HEK293 (cell line): ENCODE measurements at regions not wholly inside any gene's neighbourhood (a gene's known extent, or its start where the extent isn't known, plus 50 kb on each side); places are given as distances from the start of the nearest gene placed in this dataset.
A peak's percentile ranks its signal among the peaks of the same experiment; 100 is the strongest.

ENCODE experiments used
- CTCF ChIA-PET: fragments of 350-600 bp; formaldehyde crosslinking; extraction: SDS; loops from one replicate; lab custom pipeline; 2021; ENCODE audit warnings: antibody characterized with exemption; lab: Yijun Ruan, JAX
- POLR2A ChIA-PET: fragments of 300-600 bp; formaldehyde crosslinking; extraction: SDS; loops from one replicate; lab custom pipeline; 2020; ENCODE audit warnings: antibody characterized with exemption, inconsistent platforms; lab: Yijun Ruan, JAX
- H3K27ac ChIP-seq: fragments of 200-500 bp; sonication (Bioruptor generic); 2 replicates; pipeline ENCODE4 v1.5.1; 2014; ENCODE audit warnings: low read depth, low read length, control low read depth, inconsistent platforms; ENCODE audit errors: extremely low read depth
- H3K36me3 ChIP-seq, 2 experiments: fragments of 200-500 bp in 1 of 2; sonication (Bioruptor generic) in 1 of 2; 1 replicate in 1 of 2; 2 replicates in 1 of 2; pipeline ENCODE4 v1.5.1; 2014 to 2017; ENCODE audit warnings: inconsistent platforms in 2 of 2, low read length in 2 of 2; ENCODE audit not compliant: control insufficient read depth in 2 of 2, insufficient read depth in 1 of 2
- H3K4me1 ChIP-seq: fragments of 200-500 bp; sonication (Bioruptor generic); 2 replicates; pipeline ENCODE4 v1.5.1; 2014; ENCODE audit warnings: mild to moderate bottlenecking, low read length, inconsistent platforms; ENCODE audit not compliant: control insufficient read depth, insufficient read depth
- H3K4me3 ChIP-seq: 2 replicates; pipeline ENCODE4 v1.5.1; 2011; ENCODE audit warnings: low read depth, mild to moderate bottlenecking, control low read depth, low read length, moderate library complexity
- H3K9me3 ChIP-seq: fragments of 200-500 bp; sonication (Bioruptor generic); 2 replicates; pipeline ENCODE4 v1.5.1; 2014; ENCODE audit warnings: low read depth, low read length, inconsistent platforms; ENCODE audit not compliant: control insufficient read depth, insufficient read depth
- ATF2 ChIP-seq: fragments of 450-650 bp; formaldehyde crosslinking; IDR thresholded peaks from 2 replicates; pipeline ENCODE4 v1.5.1; 2016; ENCODE audit warnings: missing biosample characterization, missing genetic modification characterization, low read depth
- BCL6B ChIP-seq: fragments of 450-650 bp; formaldehyde crosslinking; IDR thresholded peaks from 2 replicates; pipeline ENCODE4 v1.5.1; 2017; ENCODE audit warnings: missing biosample characterization, missing genetic modification characterization
- HIC1 ChIP-seq: fragments of 450-650 bp; formaldehyde crosslinking; IDR thresholded peaks from 2 replicates; pipeline ENCODE4 v1.5.1; 2016; ENCODE audit warnings: missing biosample characterization, missing genetic modification characterization
- SCRT1 ChIP-seq: fragments of 450-650 bp; formaldehyde crosslinking; IDR thresholded peaks from 2 replicates; pipeline ENCODE4 v1.5.1; 2016; ENCODE audit warnings: missing biosample characterization, missing genetic modification characterization, borderline replicate concordance
- ZBTB10 ChIP-seq: fragments of 450-650 bp; formaldehyde crosslinking; IDR thresholded peaks from 2 replicates; pipeline ENCODE4 v1.5.1; 2016; ENCODE audit warnings: missing biosample characterization, missing genetic modification characterization
- ZFP41 ChIP-seq: fragments of 450-650 bp; formaldehyde crosslinking; IDR thresholded peaks from 2 replicates; pipeline ENCODE4 v1.5.1; 2016; ENCODE audit warnings: missing biosample characterization, missing genetic modification characterization, borderline replicate concordance
- ZNF248 ChIP-seq: fragments of 450-650 bp; formaldehyde crosslinking; IDR thresholded peaks from 2 replicates; pipeline ENCODE4 v1.5.1; 2017; ENCODE audit warnings: missing biosample characterization, missing genetic modification characterization
- ZNF391 ChIP-seq: fragments of 450-650 bp; formaldehyde crosslinking; IDR thresholded peaks from 2 replicates; pipeline ENCODE4 v1.5.1; 2016; ENCODE audit warnings: low read depth, missing biosample characterization, missing genetic modification characterization, borderline replicate concordance
- ZNF394 ChIP-seq: fragments of 450-650 bp; formaldehyde crosslinking; IDR thresholded peaks from 2 replicates; pipeline ENCODE4 v1.5.1; 2016; ENCODE audit warnings: missing biosample characterization, missing genetic modification characterization, mild to moderate bottlenecking, moderate library complexity, borderline replicate concordance
- ZNF513 ChIP-seq: fragments of 450-650 bp; IDR thresholded peaks from 2 replicates; pipeline ENCODE4 v1.5.1; 2018; ENCODE audit warnings: missing biosample characterization, missing genetic modification characterization
- ZNF548 ChIP-seq: fragments of 450-650 bp; formaldehyde crosslinking; IDR thresholded peaks from 2 replicates; pipeline ENCODE4 v1.5.1; 2016; ENCODE audit warnings: missing biosample characterization, missing genetic modification characterization
- ZNF561 ChIP-seq: fragments of 450-650 bp; IDR thresholded peaks from 2 replicates; pipeline ENCODE4 v1.5.1; 2018; ENCODE audit warnings: missing biosample characterization, missing genetic modification characterization, borderline replicate concordance
- ZNF626 ChIP-seq: fragments of 450-650 bp; sonication (Bioruptor Pico); formaldehyde crosslinking; IDR thresholded peaks from 2 replicates; pipeline ENCODE4 v1.5.1; 2018; ENCODE audit warnings: missing biosample characterization, missing genetic modification characterization, inconsistent platforms
- ZNF629 ChIP-seq: fragments of 450-650 bp; formaldehyde crosslinking; IDR thresholded peaks from 2 replicates; pipeline ENCODE4 v1.5.1; 2017; ENCODE audit warnings: missing biosample characterization, missing genetic modification characterization
- ZNF639 ChIP-seq: fragments of 450-650 bp; formaldehyde crosslinking; IDR thresholded peaks from 2 replicates; pipeline ENCODE4 v1.5.1; 2016; ENCODE audit warnings: missing biosample characterization, missing genetic modification characterization
- ZNF664 ChIP-seq: fragments of 450-650 bp; formaldehyde crosslinking; IDR thresholded peaks from 2 replicates; pipeline ENCODE4 v1.5.1; 2016; ENCODE audit warnings: missing biosample characterization, missing genetic modification characterization
- ZNF701 ChIP-seq: fragments of 450-650 bp; formaldehyde crosslinking; IDR thresholded peaks from 2 replicates; pipeline ENCODE4 v1.5.1; 2016; ENCODE audit warnings: missing biosample characterization, missing genetic modification characterization
- ZSCAN5A ChIP-seq: fragments of 450-650 bp; formaldehyde crosslinking; IDR thresholded peaks from 2 replicates; pipeline ENCODE4 v1.5.1; 2016; ENCODE audit warnings: missing biosample characterization, missing genetic modification characterization

GRCh38 chr11:113618360-113618759, 87.7 kb downstream of the TMPRSS5 start:
- POLR2A ChIA-PET: no interaction called here
- Histone ChIP-seq H3K4me3 (no peak overlapping the region), H3K4me1 (no peaks in the 10 kb centered on the region), H3K9me3 (no peaks in the 10 kb centered on the region), H3K27ac (no peak overlapping the region), H3K36me3 (no peaks in the 10 kb centered on the region)
- no peak for TF ChIP-seq ZNF548 (tag by site-specific recombination)
- TF ChIP-seq HIC1 (tag by site-specific recombination): no peak
- TF ChIP-seq ZNF629 (tag by site-specific recombination): no peak
- peak; percentile 91 for TF ChIP-seq BCL6B (tag by site-specific recombination)
- CTCF ChIA-PET: interaction anchor here (0.7 kb wide), 1 partner anchor 30 kb away, joined by 3 read pairs; no protein-coding TSS in a partner anchor

GRCh38 chr11:113615773-113616172, 90.3 kb downstream of the TMPRSS5 start:
- TF ChIP-seq ZBTB10 (tag by site-specific recombination) (no peak), ZNF664 (tag by site-specific recombination) (no peak), ATF2 (peak; percentile 50; the same call in 1 of the 2 replicates)
- Histone ChIP-seq H3K4me1 (no peaks in the 10 kb centered on the region), H3K36me3 (no peaks in the 10 kb centered on the region), H3K4me3 (no peak overlapping the region), H3K9me3 (no peaks in the 10 kb centered on the region), H3K27ac (no peak overlapping the region)
- ChIA-PET POLR2A (interaction anchor here (1.2 kb wide), 1 partner anchor 22 kb away, joined by 3 read pairs; no protein-coding TSS in a partner anchor), CTCF (interaction anchor here (1.1 kb wide), 1 partner anchor 9 kb away, joined by 3 read pairs; no protein-coding TSS in a partner anchor)

- no peak overlapping the region for H3K27ac ChIP-seq
- H3K4me3 ChIP-seq: no peak overlapping the region
- ChIA-PET CTCF (interaction anchor here (1.1 kb wide), 1 partner anchor 9 kb away, joined by 3 read pairs; no protein-coding TSS in a partner anchor), POLR2A (interaction anchor here (1.2 kb wide), 1 partner anchor 23 kb away, joined by 3 read pairs; no protein-coding TSS in a partner anchor)
- H3K4me1 ChIP-seq: no peaks in the 10 kb centered on the region
- H3K9me3 ChIP-seq: no peaks in the 10 kb centered on the region
- H3K36me3 ChIP-seq: no peaks in the 10 kb centered on the region
- TF ChIP-seq ZNF561 (tag by site-specific recombination): no peak
- no peak for TF ChIP-seq ZNF626 (tag by site-specific recombination)
- no peak for TF ChIP-seq ZNF701
- no peak for TF ChIP-seq ZNF639 (tag by site-specific recombination)
- TF ChIP-seq ZNF394 (tag by site-specific recombination): 0 out of 2 replicates have a peak, but pooled peaks have one; percentile 29
- no peak for TF ChIP-seq ZNF513 (tag by site-specific recombination)
- TF ChIP-seq ZNF391: no peak
- TF ChIP-seq ZNF248 (tag by site-specific recombination): no peak
- no peak for TF ChIP-seq ZFP41 (tag by site-specific recombination)
- TF ChIP-seq SCRT1 (tag by site-specific recombination): no peak
- no peak for TF ChIP-seq ZSCAN5A
Measured at GRCh38 chr11:113615098-113615497, 91.0 kb downstream of the TMPRSS5 start.
